ENCODE measurements at regions not wholly inside any gene's neighbourhood (a gene's known extent, or its start where the extent isn't known, plus 50 kb on each side); places are given as distances from the start of the nearest gene placed in this dataset.
"Not testable (repeated sequence)": the region's sequence is repeated elsewhere in the genome, so short reads cannot be mapped to it uniquely, and the experiment has no call there.

DNA sequence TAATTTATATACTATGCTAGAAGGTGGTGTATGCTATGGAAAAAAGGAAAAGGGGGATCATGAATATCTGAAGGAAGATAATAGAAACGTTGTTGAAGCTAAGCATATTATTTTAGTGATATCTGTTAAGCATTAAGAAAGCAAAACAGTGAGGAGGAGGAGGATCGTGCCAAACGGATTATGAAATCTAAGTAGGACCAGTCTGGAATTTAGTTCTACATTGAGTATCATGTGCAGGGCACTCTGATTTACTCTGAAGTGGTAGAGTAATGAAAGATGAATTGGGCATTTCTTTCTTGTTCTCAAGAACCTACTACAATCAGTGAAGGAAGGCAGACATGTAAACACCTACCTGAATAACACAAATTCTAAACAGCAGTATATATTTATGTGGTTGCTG lies 195.3 kb downstream of the CYB561 start:
- peak in 1 of 2 donors; percentile 36 for DNase-seq

DNA sequence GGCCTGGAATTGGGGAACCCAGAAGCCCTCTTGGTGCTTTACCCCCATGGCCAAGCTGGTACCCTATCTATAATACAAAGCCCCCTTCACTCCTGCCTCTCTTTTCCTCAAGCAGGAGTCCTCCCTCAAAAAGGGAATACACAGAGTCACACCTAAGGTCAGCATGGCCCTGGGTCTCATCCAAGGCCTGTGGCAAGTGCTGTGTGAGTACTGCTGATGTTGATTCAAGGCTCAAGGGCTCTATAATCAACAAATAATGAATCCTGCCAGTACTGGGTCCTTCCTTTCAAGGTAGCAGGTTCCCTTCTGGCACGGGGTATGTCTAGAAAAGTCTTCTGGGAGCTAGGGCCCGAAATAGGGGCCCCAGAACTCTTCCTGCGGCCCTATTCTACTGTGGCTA lies 187.3 kb downstream of the CYB561 start:
- no peak for DNase-seq

DNA sequence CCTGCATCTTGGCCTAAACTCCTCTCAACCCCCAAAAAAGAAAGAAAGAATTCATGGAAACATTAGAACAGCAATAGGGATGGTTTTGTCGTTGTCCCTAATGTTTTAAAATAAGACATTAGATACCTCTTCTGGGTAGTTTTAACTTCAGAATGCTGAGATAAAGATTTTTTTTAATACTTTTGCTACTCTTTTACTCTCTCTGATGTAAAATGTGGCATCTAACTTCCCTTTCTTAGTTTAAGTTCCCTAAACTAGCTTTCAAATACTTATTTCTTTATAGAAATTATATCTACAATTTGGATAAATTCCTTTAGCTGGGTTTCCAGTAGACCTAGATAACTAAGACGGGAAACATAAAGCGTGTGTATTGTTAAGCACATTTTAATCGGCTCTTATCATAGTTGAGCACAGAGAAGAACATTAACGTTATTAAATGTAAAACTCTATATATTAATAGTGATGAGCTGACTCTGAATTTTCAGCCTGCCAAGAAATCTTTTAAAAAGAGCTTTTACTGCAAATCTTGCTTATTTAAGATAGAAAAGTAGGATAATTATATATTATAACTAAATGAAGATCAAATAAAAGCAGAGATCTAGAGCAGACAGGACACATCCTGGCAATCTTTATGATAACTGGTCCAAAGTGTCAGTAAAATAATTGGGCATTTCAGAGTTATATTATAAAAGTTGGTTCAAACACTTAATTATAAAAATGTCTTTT lies 183.2 kb downstream of the CYB561 start:
- DNase-seq: peak; percentile 42 to 58

DNA sequence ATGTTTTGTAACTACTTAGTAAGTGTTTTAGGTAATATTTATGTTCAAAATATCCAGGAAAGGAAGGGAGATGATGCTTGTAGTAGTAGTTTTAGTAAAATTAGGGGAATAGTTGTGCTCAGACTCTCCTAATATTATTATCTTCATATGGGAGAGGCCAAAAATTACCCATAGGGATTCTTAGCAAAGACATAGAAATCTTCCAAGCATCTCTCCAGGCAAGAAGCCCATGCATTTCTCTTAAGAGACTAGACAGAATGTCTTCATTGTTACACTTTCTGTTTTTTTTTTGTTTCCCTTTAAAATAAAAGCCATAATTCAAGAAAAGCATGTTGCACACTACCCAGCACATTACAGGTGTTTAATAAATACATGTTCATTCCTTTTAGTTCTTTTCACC lies 180.6 kb downstream of the CYB561 start:
- DNase-seq: no peak

DNA sequence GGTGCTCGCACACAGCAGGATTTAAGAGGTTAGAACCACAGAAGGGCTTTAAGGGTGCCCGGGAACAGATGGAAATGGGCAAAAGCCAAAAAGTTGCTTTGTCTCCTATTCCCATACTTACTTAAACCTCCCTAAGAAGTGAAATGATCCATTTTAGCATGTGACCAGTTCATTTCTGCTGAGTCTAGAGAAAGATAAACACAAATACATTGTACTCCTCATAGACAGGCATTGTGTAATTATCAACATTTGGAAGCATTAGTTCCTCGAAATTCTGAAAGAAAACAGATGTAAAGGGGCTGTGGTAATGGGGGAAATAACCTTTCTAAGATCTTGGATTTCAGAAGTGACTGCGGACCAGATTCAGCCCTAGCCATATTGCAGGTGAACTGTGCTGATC lies 178.3 kb downstream of the CYB561 start:
- no peak for DNase-seq

DNA sequence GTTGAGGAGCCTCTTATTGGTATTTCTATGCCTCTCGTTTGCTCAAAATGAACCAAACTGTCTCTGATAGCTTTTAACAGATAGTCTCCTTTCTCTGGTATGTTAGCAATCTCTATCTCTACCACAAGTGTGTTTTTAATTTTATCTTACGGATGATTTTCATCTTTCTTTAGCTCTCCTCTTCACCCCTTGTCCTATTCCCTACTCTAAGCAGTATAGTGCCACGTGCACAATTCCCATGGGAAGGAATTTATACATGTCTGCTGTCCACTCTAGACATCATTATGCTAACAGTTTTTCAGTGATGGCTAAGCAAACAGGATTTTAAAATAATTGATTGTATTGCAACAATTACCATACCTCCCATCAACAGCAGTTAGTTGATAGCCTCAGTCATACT lies 177.3 kb downstream of the CYB561 start:
- DNase-seq: no peak

DNA sequence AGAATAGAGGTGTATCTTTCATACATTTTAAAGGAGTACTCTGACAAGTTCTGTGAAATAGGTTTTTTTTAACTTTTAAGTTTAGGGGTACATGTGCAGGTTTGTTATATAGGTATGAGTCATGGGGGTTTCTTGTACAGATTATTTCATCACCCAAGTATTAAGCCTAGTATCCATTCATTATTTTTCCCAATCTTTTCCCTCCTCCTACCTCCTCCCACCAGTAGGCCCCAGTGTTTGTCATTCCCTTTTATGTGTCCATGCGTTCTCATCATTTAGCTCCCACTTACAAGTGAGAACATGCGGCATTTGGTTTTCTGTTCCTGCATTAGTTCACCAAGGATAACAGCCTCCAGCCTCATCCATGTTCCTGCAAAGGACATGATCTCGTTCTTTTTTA lies 175.5 kb downstream of the CYB561 start:
- no peak for DNase-seq

DNA sequence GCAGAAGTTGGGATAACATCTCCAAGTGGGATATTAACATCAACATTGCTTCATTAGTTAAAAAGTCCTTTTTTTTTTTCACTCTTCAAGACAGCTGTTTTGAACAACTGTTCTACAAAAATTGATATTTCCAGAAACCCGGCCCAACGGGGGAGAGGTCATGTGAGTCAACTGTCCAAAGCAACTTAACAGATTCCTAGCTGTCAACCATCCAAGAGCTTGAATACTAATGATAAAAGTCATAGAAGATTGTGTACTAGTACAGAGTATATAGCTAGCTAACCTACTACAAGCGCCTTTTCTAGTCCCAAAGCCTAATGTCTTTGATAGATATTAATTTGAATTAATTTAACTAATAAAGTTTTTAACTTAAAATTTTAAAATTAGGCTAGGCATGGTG lies 172.0 kb downstream of the CYB561 start:
- no peak for DNase-seq

DNA sequence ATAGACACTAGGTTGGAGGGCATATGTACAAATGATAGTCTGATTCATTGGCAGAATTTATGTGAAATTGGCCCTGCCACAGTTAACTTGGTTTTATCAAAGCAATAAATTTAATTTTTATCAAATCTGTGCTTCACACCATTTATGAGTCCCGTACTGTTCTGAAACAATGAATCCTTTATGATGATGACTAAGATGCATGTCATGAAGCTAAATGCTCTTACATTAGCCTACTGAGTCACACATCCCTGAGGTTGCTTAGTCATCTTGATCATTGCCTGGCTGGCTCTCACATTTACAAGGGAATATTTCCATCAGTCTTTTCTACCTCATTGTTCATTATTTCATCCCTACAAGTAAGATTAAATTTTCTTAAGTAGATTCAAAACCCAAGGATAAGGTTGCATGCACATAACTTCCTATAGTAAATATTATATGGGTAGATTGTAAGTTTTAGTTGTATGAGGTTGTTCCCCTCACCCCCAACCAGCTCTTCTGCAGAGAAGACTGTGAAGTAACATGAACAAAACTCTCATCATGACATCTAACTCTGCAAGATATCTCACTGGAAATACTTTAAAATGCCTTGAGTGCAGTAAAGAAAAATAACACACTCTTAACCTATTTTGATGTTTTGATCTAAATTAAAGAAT lies 170.7 kb downstream of the CYB561 start:
- DNase-seq: no peak

DNA sequence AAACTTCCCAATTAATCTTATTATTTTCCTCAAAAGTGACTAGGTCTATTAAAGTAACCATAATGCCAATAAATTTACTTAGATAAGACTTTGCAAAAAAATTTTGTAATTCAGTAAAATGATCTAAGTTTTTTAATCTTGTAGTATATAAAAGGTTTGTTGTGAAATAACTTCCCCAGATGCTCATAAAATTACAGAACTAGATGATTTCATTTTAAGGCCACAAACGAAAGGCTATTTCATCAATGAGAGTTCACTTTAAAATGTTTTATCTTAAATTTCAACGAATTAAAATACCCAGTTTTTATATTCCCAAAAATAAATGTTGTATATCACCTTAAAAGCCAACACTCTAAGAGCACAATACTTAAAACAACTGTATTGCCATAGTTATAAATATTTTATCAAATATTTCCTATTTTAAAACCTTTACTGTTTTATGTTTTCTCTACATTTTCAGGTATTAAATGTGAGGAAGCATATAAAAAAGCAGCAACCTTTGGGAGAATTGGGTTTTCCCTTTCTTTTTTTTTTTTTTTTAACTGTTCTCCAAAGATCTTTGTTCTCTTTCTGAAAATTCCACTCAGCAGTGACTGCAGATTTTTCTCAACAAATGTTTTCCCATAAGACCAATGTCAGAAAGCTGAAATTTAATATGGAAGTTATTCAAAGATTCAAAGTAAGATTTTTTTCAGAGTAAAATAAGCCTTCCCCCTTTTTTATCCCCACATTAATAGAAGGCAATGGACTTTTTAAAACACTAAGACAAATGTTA lies 169.9 kb downstream of the CYB561 start:
- DNase-seq: no peak

DNA sequence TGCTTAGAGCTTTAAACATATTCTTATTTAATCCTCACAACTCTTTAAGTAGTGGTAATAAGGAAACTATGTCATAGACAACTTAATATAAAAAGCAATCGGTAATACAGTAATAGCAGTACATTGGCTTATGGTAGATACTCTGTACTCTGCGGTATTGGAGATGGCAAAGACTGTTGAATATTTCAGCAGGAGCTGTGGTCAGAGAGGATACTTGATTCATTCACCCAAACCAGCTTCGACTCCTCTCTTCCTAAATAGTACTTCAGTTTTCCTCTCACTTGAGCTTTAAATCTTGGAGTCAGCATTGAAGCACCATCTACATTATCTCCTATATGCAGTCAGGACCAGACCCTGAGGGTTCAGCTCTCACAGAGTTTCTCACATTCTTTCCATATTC lies 169.3 kb downstream of the CYB561 start:
- DNase-seq: no peak

DNA sequence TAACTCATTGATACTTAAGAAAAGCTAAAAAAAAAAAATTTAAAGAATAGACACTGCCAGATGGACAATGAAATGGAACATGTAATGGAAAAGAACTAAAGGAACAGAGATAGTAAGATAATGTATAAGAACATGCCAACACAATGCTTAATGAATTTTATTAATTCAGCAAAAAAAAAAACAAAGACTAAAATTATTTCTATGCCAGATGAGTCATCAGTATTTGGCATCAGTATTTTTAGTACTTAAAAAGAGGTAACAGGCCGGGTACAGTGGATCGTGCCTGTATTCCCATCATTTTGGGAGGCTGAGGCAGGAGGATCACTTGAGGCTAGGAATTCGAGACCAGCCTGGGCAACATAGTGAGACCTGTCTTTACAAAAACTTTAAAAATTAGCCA lies 168.5 kb downstream of the CYB561 start:
- no peak for DNase-seq

DNA sequence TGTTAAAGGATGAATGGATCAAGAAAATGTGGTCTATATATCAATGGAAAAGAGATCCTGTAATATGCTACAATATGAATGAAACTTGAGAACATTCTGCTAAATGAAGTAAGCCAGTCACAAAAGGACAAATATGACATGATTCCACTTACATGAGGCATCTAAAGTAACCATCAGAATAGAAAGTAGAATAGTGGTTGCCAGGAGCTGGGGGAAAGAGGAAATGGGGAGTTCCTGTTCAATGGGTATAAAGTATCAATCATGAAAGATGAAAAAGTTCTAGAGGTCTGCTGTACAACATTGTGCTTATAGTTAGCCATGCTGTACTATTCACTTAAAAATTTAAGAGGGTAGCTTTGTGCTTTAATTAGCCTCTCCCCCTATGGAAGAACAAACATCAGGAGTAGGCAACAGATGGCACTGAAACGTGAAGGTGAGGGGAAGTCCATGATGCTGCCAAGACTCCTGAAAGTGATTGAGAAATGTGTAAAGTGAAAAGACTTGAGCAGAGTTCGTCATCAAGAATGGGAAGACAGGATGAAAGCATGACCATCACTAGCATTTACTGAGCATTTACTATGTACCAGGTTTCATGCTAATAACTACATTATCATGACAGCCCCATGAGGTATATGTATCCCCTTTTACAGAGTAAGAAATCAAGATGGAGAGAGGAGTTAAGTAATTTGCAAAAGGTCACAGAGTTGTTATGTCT lies 167.2 kb downstream of the CYB561 start:
- DNase-seq: no peak

DNA sequence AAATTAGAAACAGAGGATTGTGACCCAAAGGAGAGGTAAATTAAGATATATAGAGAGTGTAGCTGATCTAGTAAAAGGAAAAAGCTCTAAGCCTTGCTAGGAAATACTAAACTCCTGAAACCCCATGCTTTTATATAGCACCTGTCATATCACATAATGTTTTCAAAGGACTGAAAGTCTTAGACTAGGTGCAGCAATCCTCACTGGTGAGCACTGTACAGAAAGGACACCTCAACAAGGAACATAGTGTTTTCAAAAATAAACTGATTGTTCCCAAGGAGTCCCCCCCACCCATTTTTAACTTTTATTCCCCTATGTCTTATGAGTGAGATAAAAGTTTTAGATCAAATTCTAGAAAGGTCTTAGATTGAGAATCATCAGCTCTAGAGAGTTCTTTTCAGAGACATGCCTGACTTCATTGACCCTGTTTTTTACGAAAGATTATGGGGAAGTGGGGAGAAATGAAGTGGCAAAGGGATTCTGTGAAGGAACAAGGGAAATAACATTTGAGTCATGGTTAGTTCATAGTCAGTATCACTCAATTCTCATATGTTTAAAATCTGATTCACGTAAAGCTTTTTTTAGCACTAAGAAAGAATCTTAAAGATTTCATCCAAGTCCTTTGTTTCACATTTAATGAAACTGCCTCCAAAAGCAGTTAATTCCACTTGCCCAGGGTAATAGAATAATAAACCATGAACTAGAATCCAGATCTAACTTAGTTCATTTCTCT lies 166.4 kb downstream of the CYB561 start:
- DNase-seq: no peak

DNA sequence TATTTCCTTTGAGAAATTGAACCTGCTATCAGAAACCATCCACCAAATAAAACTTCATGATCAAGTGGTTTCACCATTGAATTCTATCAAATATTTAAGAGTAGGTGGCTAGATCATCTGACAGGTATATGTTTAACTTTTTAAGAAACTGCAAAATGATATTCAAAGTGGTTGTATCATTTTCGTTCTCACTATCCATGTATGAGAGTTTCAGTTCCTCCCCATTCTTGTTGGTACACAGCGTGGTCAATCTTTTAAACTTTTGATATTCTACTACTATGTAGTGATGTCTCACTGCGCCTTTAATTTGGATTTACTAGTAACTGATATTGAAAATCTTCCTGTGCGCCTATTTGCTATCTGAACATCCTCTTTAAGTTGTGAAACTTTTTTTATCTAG lies 163.7 kb downstream of the CYB561 start:
- DNase-seq: no peak

DNA sequence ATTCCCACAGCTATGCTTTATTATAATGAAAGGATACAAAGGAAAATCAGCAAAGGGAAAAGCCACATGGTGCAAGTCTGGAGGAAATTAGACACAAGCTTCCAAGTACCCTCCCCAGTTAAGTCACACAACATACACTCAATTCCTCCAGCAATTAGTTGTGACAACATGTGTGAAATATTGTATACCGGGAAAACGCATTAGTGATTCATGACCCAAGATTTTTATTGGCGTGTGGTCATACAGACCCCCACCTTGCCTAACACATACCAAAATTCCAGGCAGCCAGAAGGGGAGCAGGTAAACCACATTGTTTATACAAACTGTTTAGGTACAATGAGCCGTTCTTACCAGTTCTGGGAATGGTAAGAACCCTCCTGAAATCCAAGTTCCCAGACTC lies 160.6 kb downstream of the CYB561 start:
- DNase-seq: no peak

DNA sequence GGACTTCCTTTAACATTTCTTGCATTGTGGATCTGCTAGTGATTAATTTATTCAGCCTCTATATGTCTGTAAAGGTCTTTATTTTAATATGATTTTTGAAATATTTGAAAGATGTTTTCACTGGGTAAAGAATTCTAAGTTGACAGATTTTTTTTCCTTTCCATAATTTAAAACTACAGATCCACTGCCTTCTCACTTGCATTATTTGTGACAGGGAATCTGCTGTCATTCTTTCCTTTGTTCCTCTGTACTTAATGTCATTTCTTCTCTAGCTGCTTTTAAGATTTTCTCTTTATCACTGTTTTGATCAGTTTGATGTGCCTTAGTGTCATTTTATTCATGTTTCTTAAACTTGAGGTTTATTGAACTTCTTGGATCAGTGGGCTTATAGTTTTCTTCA lies 159.9 kb downstream of the CYB561 start:
- no peak for DNase-seq

DNA sequence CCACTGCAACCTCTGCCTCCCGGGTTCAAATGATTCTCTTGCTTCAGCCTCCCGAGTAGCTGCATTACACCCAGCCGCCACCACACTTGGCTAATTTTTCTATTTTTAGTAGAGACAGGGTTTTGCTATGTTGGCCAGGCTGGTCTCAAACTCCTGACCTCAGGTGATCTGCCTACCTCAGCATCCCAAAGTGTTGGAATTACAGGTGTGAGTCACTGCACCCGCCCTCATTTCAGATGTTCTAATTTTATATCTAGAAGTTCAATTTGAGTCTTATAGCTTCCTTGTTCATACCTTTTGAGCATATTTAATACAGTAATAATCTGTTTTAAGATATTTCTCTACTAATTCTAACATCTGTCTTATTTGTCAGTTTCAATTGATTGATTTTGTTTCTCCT lies 159.1 kb downstream of the CYB561 start:
- DNase-seq: not testable (repeated sequence)

DNA sequence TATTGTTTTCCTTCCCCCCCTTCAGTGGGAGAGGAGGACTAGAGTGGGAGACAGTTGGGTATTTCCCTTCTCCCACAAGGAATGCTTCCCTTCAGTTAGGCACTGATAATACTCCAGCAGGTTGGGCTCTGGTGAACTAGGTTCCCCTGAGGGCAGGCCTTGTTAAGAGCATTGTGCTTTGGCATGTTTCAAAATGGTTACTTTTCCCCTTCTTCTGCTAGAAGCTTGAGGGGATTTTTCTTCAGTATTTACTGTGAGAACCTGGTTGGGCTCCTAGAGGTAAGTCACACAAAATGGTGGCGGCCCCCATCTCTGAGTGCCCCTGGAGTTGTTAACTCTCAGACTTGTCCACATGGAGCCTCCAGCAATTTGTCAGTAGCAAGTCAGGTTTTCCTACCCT lies 156.2 kb downstream of the CYB561 start:
- no peak for DNase-seq

DNA sequence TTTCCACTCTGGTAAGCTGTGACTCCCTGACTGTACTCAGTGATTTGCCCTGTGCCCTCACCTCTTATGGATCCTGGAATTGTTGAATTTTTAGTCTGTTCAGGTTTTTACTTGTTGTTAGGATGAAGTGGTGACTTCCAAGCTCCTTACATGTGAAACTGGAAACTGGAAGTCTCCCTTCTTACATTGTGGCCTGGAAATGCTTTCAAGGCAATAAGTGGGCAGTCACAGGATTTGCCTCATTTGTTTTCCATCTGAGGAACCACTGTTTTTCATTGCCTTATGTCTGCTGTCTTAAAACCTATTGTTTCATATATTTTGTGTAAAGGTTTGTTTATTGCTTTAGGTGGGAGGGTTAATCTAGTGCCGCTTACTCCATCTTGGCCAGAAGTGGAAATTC lies 155.8 kb downstream of the CYB561 start:
- DNase-seq: no peak

DNA sequence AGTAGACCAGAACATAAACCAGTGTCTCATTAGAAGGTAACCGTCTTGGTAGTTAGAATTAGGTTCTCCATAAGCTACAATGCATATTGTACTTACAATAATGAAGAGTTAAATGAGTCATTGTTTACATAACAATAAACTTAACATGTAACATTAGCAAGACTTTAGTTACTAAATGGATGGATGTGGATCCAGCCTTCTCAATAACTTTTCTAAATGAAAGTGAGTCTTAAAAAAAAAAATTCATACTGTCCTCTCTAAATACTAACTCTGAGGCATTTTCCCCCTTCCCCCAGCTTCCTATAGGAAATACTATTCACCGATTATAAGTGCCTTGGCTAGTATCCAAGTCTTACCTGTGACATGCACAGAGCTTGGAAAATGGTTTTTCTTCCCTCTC lies 155.3 kb downstream of the CYB561 start:
- DNase-seq: no peak

DNA sequence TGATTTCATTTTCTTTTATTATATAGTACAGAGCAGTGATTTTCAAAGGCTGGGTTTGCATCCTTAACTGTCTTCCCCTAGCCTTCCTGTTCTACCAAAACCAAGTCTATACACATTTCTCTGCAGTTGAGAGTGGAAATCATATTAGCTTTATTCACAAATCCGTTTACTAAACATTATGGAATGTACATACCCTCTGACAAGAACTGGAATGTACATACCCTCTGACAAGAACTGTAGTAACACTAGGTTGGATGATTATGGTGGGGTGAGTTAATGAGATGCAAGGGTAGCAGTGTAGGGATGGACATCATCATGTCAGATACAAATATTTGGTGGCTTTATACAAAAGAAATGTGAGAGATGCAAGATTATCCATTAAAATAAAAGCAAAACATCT lies 154.8 kb downstream of the CYB561 start:
- DNase-seq: no peak

Measured in right lung (tissue), 2 donors.